Gastroesophageal sphincter (tissue), 3 donors: ENCODE measurements at regions not wholly inside any gene's neighbourhood (a gene's known extent, or its start where the extent isn't known, plus 50 kb on each side); places are given as distances from the start of the nearest gene placed in this dataset.

Source experiments
- CTCF ChIP-seq, 4 experiments: fragments of 200-600 bp in 2 of 4; fragments of 450-650 bp in 2 of 4; sonication (generic) in 1 of 4; IDR thresholded peaks; one replicate each; pipeline ENCODE4 v1.5.1; 2017 to 2019; ENCODE audit warnings: antibody characterized with exemption in 4 of 4, mild to moderate bottlenecking in 2 of 4, moderate library complexity in 2 of 4
- EP300 ChIP-seq: sonication (generic); formaldehyde crosslinking; IDR thresholded peaks from one replicate; pipeline ENCODE4 v1.6.1; 2017; ENCODE audit warnings: antibody characterized with exemption, mild to moderate bottlenecking
- POLR2A ChIP-seq, 2 donors: fragments of 450-650 bp; IDR thresholded peaks; one replicate each; pipeline ENCODE4 v1.6.1; 2017; ENCODE audit warnings: antibody characterized with exemption in 2 of 2, mild to moderate bottlenecking in 2 of 2, moderate library complexity in 1 of 2
- POLR2AphosphoS5 ChIP-seq: sonication (generic); formaldehyde crosslinking; IDR thresholded peaks from one replicate; pipeline ENCODE4 v1.6.1; 2017; ENCODE audit warnings: antibody characterized with exemption

DNA sequence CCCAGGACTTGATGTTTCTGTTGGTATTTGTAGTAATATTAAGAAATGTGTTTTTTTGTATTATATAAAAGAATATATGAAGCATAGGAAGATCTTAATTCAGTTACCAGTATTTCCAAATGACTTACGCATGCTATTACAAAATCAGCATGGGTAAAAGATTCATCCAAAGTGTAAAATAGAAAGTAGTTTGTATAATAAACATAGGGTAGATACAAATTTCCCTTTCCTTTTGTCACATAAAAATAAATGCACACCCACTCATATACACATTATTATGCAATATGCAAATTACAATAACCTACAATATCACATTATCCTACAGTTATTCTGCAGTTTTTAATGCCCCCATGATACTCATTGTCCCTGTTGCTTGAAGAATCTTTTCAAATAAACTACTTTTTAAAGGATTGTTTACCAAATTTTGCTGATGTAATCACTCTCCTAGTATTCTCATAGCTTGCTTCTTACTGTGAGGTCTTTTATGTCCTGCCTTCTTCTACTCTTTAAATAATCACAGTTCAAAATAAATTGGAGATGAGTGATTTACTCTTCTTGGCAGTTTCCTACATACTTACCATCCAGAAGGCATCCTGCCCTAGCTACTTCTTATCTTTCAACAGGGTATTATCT, 244.0 kb downstream of the CASP12 start:
- TF ChIP-seq EP300, result no peak
- no peak for TF ChIP-seq CTCF (IDR thresholded peaks at IDR 0.05)
- TF ChIP-seq POLR2A (IDR thresholded peaks at IDR 0.05), result no peak
- TF ChIP-seq POLR2AphosphoS5, result no peak
